Breast epithelium (tissue), 4 donors: ENCODE measurements at regions not wholly inside any gene's neighbourhood (a gene's known extent, or its start where the extent isn't known, plus 50 kb on each side); places are given as distances from the start of the nearest gene placed in this dataset.

Source experiments
- DNase-seq, 2 donors: peaks; one replicate each; pipeline ENCODE4 v3.0.0-alpha.2; 2019; ENCODE audit warnings: low spot score in 2 of 2
- H3K27ac ChIP-seq, 2 donors: fragments of 200-600 bp; sonication (generic) in 1 of 2; one replicate each; pipeline ENCODE4 v1.5.1; 2016 to 2019; ENCODE audit warnings: mild to moderate bottlenecking in 1 of 2
- H3K27me3 ChIP-seq, 2 donors: fragments of 200-600 bp; sonication (generic) in 1 of 2; one replicate each; pipeline versions ENCODE4 v1.5.1 to v1.6.0; 2017 to 2019; ENCODE audit warnings: control low read depth in 1 of 2, mild to moderate bottlenecking in 1 of 2
- H3K36me3 ChIP-seq: fragments of 200-600 bp; one replicate; pipeline ENCODE4 v1.5.1; 2019
- H3K4me1 ChIP-seq, 2 donors: fragments of 200-600 bp; sonication (generic); one replicate each; pipeline ENCODE4 v1.5.1; 2016 to 2019; ENCODE audit warnings: control low read depth in 1 of 2
- H3K4me3 ChIP-seq, 3 donors: fragments of 200-600 bp; sonication (generic); 1 replicate in 2 of 3; 2 replicates in 1 of 3; pipeline ENCODE4 v1.5.1; 2016 to 2019; ENCODE audit warnings: mild to moderate bottlenecking in 3 of 3, moderate library complexity in 2 of 3
- H3K9me3 ChIP-seq, 2 donors: fragments of 200-600 bp; sonication (generic) in 1 of 2; one replicate each; pipeline ENCODE4 v1.5.1; 2016 to 2019; ENCODE audit warnings: control low read depth in 1 of 2
- CTCF ChIP-seq, 3 donors: fragments of 450-650 bp; IDR thresholded peaks; one replicate each; pipeline ENCODE4 v1.5.1; 2016 to 2017; ENCODE audit warnings: antibody characterized with exemption in 3 of 3, mild to moderate bottlenecking in 3 of 3, moderate library complexity in 3 of 3
- POLR2A ChIP-seq: fragments of 450-650 bp; IDR thresholded peaks from one replicate; pipeline ENCODE4 v1.6.1; 2016; ENCODE audit warnings: antibody characterized with exemption, mild to moderate bottlenecking, moderate library complexity
- POLR2AphosphoS5 ChIP-seq, 3 donors: sonication (generic); formaldehyde crosslinking; IDR thresholded peaks; one replicate each; pipeline ENCODE4 v1.6.1; 2017; ENCODE audit warnings: antibody characterized with exemption in 3 of 3
- intact Hi-C: fragments of 100-400 bp; cut with DNase I; formaldehyde crosslinking; loops from one replicate; pipeline ENCODE4 v1.15.1; 2023; ENCODE audit warnings: low total_unique reads

- Histone ChIP-seq H3K9me3 (no peaks in the 10 kb centered on the region), H3K27me3 (no peaks in the 10 kb centered on the region), H3K36me3 (no peaks in the 10 kb centered on the region), H3K4me1 (no peaks in the 10 kb centered on the region), H3K4me3 (no peak overlapping the region), H3K27ac (no peak overlapping the region)
- intact Hi-C loops = no loop called here
- DNase-seq = no peak
- TF ChIP-seq POLR2A (no peak), POLR2AphosphoS5 (IDR thresholded peaks at IDR 0.05) (no peak), CTCF (IDR thresholded peaks at IDR 0.05) (no peak)
Observed at GRCh38 chr5:158022837-158023236, 163.9 kb upstream of the CLINT1 start.

GRCh38 chr5:158022393-158022792, 163.4 kb upstream of the CLINT1 start:
- TF ChIP-seq CTCF (IDR thresholded peaks at IDR 0.05) (no peak), POLR2A (no peak)
- Histone ChIP-seq H3K4me3 (no peak overlapping the region), H3K4me1 (no peaks in the 10 kb centered on the region), H3K36me3 (no peaks in the 10 kb centered on the region), H3K27ac (no peak overlapping the region), H3K27me3 (no peaks in the 10 kb centered on the region), H3K9me3 (no peaks in the 10 kb centered on the region)
- DNase-seq = no peak
- intact Hi-C loops = no loop called here

DNA sequence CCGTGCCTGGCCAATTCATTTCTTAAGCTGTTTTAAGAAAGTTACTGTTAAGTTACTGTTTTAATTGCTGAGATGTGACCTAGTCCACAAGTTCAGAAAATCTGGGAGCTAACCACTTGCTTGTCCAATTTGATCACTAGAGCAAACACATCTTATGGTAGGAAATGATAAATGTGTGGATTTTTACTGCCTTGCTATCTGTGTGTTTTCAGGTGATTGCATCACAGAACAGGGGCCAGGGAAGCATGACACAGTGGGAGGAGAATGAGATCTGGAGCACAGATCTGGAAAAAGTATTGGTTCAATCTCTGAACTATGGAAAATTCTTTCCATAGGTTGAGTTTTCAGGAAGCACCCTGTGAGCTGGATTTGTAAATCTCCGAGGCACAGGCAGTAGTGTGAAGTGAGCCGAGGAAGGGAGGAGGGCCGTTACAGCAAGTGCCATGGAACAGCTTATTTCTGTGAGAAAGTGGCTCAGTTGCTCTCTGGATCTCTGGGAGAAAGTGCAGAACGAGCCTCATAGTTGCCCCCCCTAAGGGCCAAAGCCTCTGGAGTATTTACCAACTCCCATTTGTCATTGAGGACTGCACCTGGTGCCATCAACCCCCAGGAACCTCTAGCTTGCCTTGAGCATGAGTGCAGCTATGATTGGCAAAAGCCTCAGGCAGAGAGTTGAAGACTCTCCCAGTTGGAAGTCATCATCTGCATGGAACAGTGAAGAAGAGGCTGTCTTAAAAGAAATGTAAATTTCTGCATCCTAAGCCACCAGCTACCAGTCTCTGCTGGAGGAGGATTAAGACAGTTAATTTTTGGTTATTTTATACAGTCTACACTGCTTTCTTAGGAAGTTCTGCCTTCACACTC, 161.8 kb upstream of the CLINT1 start:
- H3K27ac ChIP-seq = no peak overlapping the region
- H3K4me3 ChIP-seq = no peak overlapping the region
- TF ChIP-seq POLR2A = no peak
- TF ChIP-seq POLR2AphosphoS5 (IDR thresholded peaks at IDR 0.05) = no peak
- no peak for TF ChIP-seq CTCF (IDR thresholded peaks at IDR 0.05)
- H3K4me1 ChIP-seq = no peaks in the 10 kb centered on the region
- H3K27me3 ChIP-seq = no peaks in the 10 kb centered on the region
- H3K9me3 ChIP-seq = no peaks in the 10 kb centered on the region
- no peak for DNase-seq
- H3K36me3 ChIP-seq = no peaks in the 10 kb centered on the region
- intact Hi-C loops = no loop called here

- TF ChIP-seq POLR2A (no peak), CTCF (IDR thresholded peaks at IDR 0.05) (no peak), POLR2AphosphoS5 (IDR thresholded peaks at IDR 0.05) (no peak)
- intact Hi-C loops = no loop called here
- H3K36me3 ChIP-seq = no peaks in the 10 kb centered on the region
- H3K27ac ChIP-seq = no peak overlapping the region
- no peaks in the 10 kb centered on the region for H3K4me1 ChIP-seq
- no peak overlapping the region for H3K4me3 ChIP-seq
- no peaks in the 10 kb centered on the region for H3K27me3 ChIP-seq
- no peak for DNase-seq
- no peaks in the 10 kb centered on the region for H3K9me3 ChIP-seq
Observed at GRCh38 chr5:158017469-158017868, 158.5 kb upstream of the CLINT1 start.

GRCh38 chr5:158014372-158014771, 155.4 kb upstream of the CLINT1 start:
- Histone ChIP-seq H3K4me3 (no peak overlapping the region), H3K9me3 (no peaks in the 10 kb centered on the region), H3K36me3 (no peaks in the 10 kb centered on the region), H3K27ac (no peak overlapping the region), H3K27me3 (no peaks in the 10 kb centered on the region), H3K4me1 (no peaks in the 10 kb centered on the region)
- DNase-seq = no peak
- TF ChIP-seq POLR2AphosphoS5 (IDR thresholded peaks at IDR 0.05) (no peak), POLR2A (no peak), CTCF (IDR thresholded peaks at IDR 0.05) (no peak)
- intact Hi-C loops = no loop called here
